Inflammatory macrophage treated with lipopolysaccharide for 1 hour (primary cell): ENCODE measurements at regions not wholly inside any gene's neighbourhood (a gene's known extent, or its start where the extent isn't known, plus 50 kb on each side); places are given as distances from the start of the nearest gene placed in this dataset.
"Not testable (repeated sequence)": the region's sequence is repeated elsewhere in the genome, so short reads cannot be mapped to it uniquely, and the experiment has no call there.

ENCODE experiments used
- DNase-seq, 2 donors: peaks; one replicate each; pipeline ENCODE4 v3.0.0-alpha.2; 2020 to 2022

DNA sequence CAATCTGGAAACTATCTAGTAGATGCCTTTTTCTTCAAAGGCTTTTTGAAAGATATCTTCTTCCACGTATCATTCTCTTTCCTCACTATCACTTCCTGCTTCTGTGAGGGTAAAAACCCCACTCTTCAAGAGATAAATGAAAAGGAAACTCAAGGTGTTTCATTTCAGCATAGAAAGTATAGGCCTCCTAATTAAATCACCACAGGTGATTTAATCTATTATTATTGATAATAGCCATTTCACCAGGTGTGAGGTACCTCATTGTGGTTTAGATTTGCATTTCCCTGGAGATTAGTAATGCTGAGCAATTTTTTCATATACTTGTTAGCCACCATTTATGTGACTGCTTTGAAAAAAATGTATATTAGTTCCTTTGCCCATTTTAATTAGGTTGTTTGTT lies 92.0 kb upstream of the EMCN start:
- DNase-seq = no peak

DNA sequence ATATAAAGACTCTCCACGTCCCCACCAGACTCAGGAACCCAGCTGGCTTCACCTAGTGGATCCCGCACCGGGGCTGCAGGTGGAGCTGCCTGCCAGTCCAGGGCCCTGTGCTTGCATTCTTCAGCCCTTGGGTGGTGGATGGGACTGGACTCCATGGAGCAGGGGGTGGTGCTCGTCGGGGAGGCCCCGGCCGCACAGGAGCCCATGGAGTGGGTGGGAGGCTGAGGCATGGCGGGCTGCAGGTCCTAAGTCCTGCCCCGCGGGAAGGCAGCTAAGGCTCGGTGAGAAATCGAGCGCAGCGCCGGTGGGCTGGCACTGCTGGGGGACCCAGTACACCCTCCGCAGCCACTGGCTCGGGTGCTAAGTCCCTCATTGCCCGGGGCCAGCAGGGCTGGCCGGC lies 90.8 kb upstream of the EMCN start:
- DNase-seq = not testable (repeated sequence)

- no peak for DNase-seq
Measured at GRCh38 chr4:100605144-100605543, 87.3 kb upstream of the EMCN start.

DNA sequence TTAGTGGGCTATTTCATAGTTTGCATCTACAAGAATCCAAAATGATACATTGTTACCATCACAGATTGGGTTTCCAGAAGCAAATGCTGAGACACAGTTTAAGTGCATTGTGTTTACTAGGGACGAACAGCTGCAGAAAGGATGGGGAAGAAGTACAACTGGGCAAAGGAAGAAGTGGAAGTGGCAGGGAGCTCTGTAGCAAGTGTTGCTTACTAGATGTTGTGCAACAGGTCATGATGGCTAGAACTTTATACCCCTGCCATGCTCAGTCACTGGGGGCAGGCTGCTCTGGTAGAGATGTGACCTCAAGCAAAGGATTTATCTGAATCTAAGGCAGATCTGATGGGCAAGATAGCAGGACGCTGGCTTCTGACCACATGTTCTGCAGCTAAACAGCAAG lies 76.1 kb upstream of the EMCN start:
- no peak for DNase-seq

- no peak for DNase-seq
Measured at GRCh38 chr4:100591161-100591876, 73.5 kb upstream of the EMCN start.

DNA sequence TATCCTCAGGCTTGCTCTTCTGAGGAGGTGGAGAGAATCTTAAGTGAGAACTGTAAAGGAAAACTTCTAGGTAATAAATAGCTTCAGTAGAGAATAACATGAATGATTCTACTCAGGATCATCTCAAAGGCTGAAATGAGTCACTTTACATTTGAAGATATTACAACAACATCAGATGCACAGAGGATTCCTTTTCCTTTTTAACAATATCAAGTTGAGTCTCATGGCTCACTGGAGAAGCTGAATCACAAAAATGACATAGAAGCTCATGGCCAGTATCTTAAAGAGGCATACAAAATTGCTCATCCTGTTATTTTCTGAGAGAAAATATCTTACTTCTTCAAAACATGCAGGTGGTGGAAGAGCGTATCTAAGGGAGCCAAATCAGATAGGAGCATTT lies 72.5 kb upstream of the EMCN start:
- DNase-seq = no peak

DNA sequence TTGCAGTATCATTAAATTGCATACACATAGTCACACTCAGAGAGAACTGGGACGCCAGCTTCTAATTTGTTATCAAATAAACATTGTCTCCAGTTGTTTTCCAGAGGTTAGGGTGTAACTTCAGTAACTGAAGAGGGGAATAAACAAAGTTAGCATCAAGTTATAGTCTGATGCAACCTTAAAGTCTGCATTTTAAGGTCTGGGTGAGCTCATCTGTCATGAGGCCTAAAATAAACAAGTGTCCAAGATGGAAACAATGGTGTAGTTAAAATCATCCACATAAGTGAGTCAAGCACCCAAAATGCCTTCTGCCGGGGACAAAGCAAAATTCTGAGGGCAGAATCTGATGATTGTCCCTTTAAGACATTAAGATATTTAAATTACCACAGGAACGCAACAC lies 70.3 kb upstream of the EMCN start:
- DNase-seq = no peak

- DNase-seq = no peak
Measured at GRCh38 chr4:100582146-100582545, 64.3 kb upstream of the EMCN start.

- no peak for DNase-seq
Measured at GRCh38 chr4:100581337-100581736, 63.5 kb upstream of the EMCN start.

DNA sequence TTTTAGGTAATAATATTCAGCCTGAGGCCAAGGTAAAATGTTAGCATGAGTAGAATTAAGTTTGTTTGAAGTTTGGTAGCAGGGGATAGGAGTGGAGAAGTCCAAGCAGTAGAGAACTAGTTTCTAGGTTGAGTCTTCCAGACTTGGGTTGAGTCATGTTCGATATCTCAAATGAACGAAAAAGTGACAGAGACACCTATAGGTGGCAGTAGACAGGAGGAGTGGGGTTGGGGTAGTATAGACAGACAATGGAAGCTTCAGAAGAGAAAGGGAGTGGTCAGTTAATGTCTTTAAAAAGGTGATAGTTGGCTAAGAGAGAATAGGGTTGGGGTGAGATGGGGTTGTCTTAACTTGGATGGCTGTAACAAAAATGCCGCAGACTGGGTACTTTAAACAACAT lies 58.7 kb upstream of the EMCN start:
- no peak for DNase-seq

GRCh38 chr4:100574607-100575006 lies 56.8 kb upstream of the EMCN start:
- DNase-seq = no peak

DNA sequence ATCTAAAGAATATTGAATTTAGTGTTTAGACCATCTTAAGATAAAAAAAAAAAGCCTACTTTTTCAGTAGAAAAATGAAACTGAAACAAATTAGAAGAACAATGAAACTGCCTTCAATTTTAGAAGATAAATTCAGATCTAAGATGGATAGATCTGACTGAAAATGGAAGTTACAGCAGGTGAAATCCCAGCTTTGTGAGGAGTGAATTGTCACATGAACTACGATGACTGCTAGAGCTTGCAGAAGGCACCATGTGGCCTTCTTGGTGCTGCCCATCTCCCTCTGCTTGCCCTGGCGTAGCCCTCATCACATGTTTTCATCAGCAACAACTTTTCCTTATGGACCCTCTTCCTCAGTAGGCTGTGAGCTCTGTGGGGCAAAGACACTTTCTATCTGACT lies 51.4 kb upstream of the EMCN start:
- no peak for DNase-seq
